K562 (cell line): ENCODE measurements at regions not wholly inside any gene's neighbourhood (a gene's known extent, or its start where the extent isn't known, plus 50 kb on each side); places are given as distances from the start of the nearest gene placed in this dataset.

Experiments used
- ATAC-seq: fragments of 200-7000 bp; cut with Tn5 transposase; 3 replicates; pipeline ENCODE4 v1.9.1; 2020; ENCODE audit warnings: moderate library complexity
- BruUV-seq: library from RNA; stranded (reverse); fragments of 400-500 nt; replicated peaks from 2 replicates; lab custom pipeline; 2021; lab: Mats Ljungman, UMichigan
- CTCF ChIA-PET: fragments of 300-600 bp; formaldehyde crosslinking; extraction: SDS; loops from one replicate; lab custom pipeline; 2021; ENCODE audit warnings: low intra/inter-chr PET ratio; lab: Yijun Ruan, JAX
- POLR2A ChIA-PET: fragments of 300-600, 350-650 bp; sonication (Branson Sonifier 250); formaldehyde crosslinking; extraction: SDS; loops from one replicate; lab custom pipeline; 2021; ENCODE audit warnings: antibody characterized with exemption, inconsistent platforms; lab: Yijun Ruan, JAX
- DNase-seq, 4 experiments: peaks; one replicate each; pipeline versions ENCODE4 v3.0.0 to v3.0.0-alpha.2; 2011 to 2018; ENCODE audit warnings: low spot score in 3 of 4, mixed read lengths in 3 of 4; ENCODE audit errors: extremely low read depth in 1 of 4
- FAIRE-seq: peaks from 2 replicates; lab custom pipeline; 2011; peaks lifted over from hg19 to GRCh38; lab: Jason Lieb, UNC
- H2AFZ ChIP-seq: 2 replicates; pipeline ENCODE4 v1.6.0; 2011; ENCODE audit warnings: low read depth, low read length, control low read depth, inconsistent platforms
- H3K27ac ChIP-seq: fragments of 200-600 bp; 3 replicates; pipeline ENCODE4 v1.8.0; 2011; ENCODE audit warnings: low read depth, mild to moderate bottlenecking, control low read depth, inconsistent platforms, low read length, moderate library complexity, mixed read lengths; ENCODE audit errors: extremely low read depth
- H3K27me3 ChIP-seq, 2 experiments: fragments of 300-600 bp in 1 of 2; 2 replicates in 1 of 2; 3 replicates in 1 of 2; pipeline versions ENCODE4 v1.6.0 to v1.8.0; 2011; ENCODE audit warnings: inconsistent platforms in 2 of 2, low read length in 2 of 2, mild to moderate bottlenecking in 1 of 2, mixed read lengths in 1 of 2, moderate library complexity in 1 of 2; ENCODE audit not compliant: control insufficient read depth in 2 of 2, insufficient read depth in 2 of 2
- H3K36me3 ChIP-seq: fragments of 300-600 bp; 3 replicates; pipeline ENCODE4 v1.8.0; 2011; ENCODE audit warnings: mild to moderate bottlenecking, low read length, inconsistent platforms; ENCODE audit not compliant: control insufficient read depth, insufficient read depth
- H3K4me1 ChIP-seq, 2 experiments: fragments of 200-600 bp in 1 of 2; replicated peaks in 1 of 2; 2 replicates in 1 of 2; 3 replicates in 1 of 2; pipeline versions ENCODE4 v1.5.1 to v1.8.0; 2011; ENCODE audit warnings: inconsistent platforms in 2 of 2, low read length in 2 of 2, mild to moderate bottlenecking in 1 of 2, mixed read lengths in 1 of 2, moderate library complexity in 1 of 2; ENCODE audit not compliant: control insufficient read depth in 2 of 2, insufficient read depth in 2 of 2
- H3K4me2 ChIP-seq: 2 replicates; pipeline ENCODE4 v1.6.1; 2011; ENCODE audit warnings: low read length, control low read depth, inconsistent platforms, mixed read lengths; ENCODE audit not compliant: insufficient read depth
- H3K4me3 ChIP-seq: fragments of 200-600 bp; sonication (generic), shearing (Covaris generic); 2 replicates; pipeline ENCODE4 v1.5.1; 2016; ENCODE audit warnings: control low read depth, inconsistent platforms
- H3K79me2 ChIP-seq: fragments of 200-600 bp; 3 replicates; pipeline ENCODE4 v1.8.0; 2011; ENCODE audit warnings: low read length, inconsistent platforms; ENCODE audit not compliant: control insufficient read depth, insufficient read depth
- H3K9ac ChIP-seq, 2 experiments: 2 replicates each; pipeline versions ENCODE4 v1.6.0 to v1.6.1; 2011; ENCODE audit warnings: low read depth in 2 of 2, low read length in 2 of 2, control low read depth in 1 of 2, inconsistent platforms in 1 of 2, mild to moderate bottlenecking in 1 of 2, mixed read lengths in 1 of 2; ENCODE audit not compliant: insufficient read depth in 1 of 2
- H3K9me1 ChIP-seq: one replicate; pipeline ENCODE4 v1.6.0; 2011; ENCODE audit warnings: inconsistent platforms, mild to moderate bottlenecking, low read length, moderate library complexity; ENCODE audit not compliant: control insufficient read depth, insufficient read depth
- H3K9me3 ChIP-seq: replicated peaks from 2 replicates; pipeline ENCODE4 v1.5.1; 2011; ENCODE audit warnings: low read depth, low read length, inconsistent platforms; ENCODE audit not compliant: control insufficient read depth, insufficient read depth
- H4K20me1 ChIP-seq: replicated peaks from 2 replicates; pipeline ENCODE4 v1.6.1; 2011; ENCODE audit warnings: low read length, inconsistent platforms, mixed read lengths; ENCODE audit not compliant: control insufficient read depth, insufficient read depth
- KDM4B ChIP-seq, 2 experiments: fragments of 450-650 bp in 1 of 2; sonication (generic) in 1 of 2; IDR thresholded peaks; 2 replicates each; pipeline ENCODE4 v1.6.1; 2016 to 2017; ENCODE audit warnings: borderline replicate concordance in 2 of 2, antibody characterized with exemption in 1 of 2, low read depth in 1 of 2, mild to moderate bottlenecking in 1 of 2
- NCOA2 ChIP-seq, 2 experiments: fragments of 450-650 bp; IDR thresholded peaks; 2 replicates each; pipeline ENCODE4 v1.6.1; 2018; ENCODE audit warnings: mild to moderate bottlenecking in 2 of 2, moderate library complexity in 1 of 2; ENCODE audit not compliant: partially characterized antibody in 2 of 2
- POLR3A ChIP-seq: IDR thresholded peaks from 2 replicates; pipeline ENCODE4 v1.6.1; 2011; ENCODE audit warnings: borderline replicate concordance, mild to moderate bottlenecking, moderate library complexity; ENCODE audit not compliant: insufficient read length, insufficient read depth; ENCODE audit errors: extremely low read depth
- WGBS: fragments of 100-300 bp; shearing (Covaris generic); methylation state at CpG from one replicate; pipeline ENCODE4 v1.1.6; 2016; ENCODE audit warnings: low coverage, mixed read lengths; ENCODE audit not compliant: insufficient coverage; ENCODE audit errors: missing lambda C conversion rate; 5-methylcytosine and 5-hydroxymethylcytosine counted together
- in situ Hi-C: fragments of 300-500 bp; cut with MboI; formaldehyde crosslinking; loops from 4 replicates; pipeline ENCODE4 v1.15.0; 2018; ENCODE audit warnings: inconsistent platforms, mixed read lengths
- intact Hi-C: fragments of 100-400 bp; cut with micrococcal nuclease; formaldehyde crosslinking; loops from 2 replicates; pipeline ENCODE4 v1.14.2; 2022
- TF ChIP-seq, protein P1 (sequence below): sonication (generic); formaldehyde crosslinking; IDR thresholded peaks from 2 replicates; pipeline ENCODE4 v1.8.1; 2023; ENCODE audit warnings: mild to moderate bottlenecking, missing genetic modification reagents, moderate library complexity
- TF ChIP-seq, protein P2 (sequence below): fragments of 200-800 bp; sonication (Bioruptor generic); IDR thresholded peaks from 2 replicates; pipeline ENCODE4 v1.6.1; 2017; ENCODE audit warnings: missing genetic modification characterization, missing compliant biosample characterization
- TF ChIP-seq, protein P3 (sequence below): sonication (generic); formaldehyde crosslinking; IDR thresholded peaks from 2 replicates; pipeline ENCODE4 v1.8.1; 2023; ENCODE audit warnings: missing genetic modification reagents, mild to moderate bottlenecking, borderline replicate concordance
- TF ChIP-seq, protein P4 (sequence below): fragments of 250-450 bp; sonication (Bioruptor Pico); IDR thresholded peaks from 2 replicates; pipeline ENCODE4 v1.6.1; 2021; ENCODE audit warnings: mild to moderate bottlenecking

DNA sequence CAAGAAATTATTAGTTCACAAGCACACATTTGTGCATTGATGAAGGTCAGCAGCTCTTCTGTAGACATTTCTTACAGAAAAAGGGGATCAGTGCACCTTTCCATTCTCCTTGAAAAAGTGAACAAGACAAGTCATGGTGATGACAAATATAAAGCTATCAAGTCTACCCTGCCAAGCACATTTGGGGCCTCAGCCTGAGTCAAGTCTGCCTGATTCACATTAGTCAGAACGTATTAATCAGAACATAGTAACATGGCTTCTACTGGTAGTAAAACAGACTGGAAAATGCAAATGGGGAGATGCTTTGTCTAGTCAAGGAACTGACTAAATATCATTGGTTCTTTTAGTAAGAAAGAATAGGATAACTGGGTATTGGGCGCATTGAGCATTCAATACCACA lies 2305.1 kb downstream of the PCDH7 start:
- no peaks in the 10 kb centered on the region for H3K9me1 ChIP-seq
- no peaks in the 10 kb centered on the region for H3K9me3 ChIP-seq
- TF ChIP-seq POLR3A = no peak
- TF ChIP-seq, protein P1, sequence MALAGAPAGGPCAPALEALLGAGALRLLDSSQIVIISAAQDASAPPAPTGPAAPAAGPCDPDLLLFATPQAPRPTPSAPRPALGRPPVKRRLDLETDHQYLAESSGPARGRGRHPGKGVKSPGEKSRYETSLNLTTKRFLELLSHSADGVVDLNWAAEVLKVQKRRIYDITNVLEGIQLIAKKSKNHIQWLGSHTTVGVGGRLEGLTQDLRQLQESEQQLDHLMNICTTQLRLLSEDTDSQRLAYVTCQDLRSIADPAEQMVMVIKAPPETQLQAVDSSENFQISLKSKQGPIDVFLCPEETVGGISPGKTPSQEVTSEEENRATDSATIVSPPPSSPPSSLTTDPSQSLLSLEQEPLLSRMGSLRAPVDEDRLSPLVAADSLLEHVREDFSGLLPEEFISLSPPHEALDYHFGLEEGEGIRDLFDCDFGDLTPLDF (CRISPR knock-in tag) = no peak
- TF ChIP-seq, protein P2, sequence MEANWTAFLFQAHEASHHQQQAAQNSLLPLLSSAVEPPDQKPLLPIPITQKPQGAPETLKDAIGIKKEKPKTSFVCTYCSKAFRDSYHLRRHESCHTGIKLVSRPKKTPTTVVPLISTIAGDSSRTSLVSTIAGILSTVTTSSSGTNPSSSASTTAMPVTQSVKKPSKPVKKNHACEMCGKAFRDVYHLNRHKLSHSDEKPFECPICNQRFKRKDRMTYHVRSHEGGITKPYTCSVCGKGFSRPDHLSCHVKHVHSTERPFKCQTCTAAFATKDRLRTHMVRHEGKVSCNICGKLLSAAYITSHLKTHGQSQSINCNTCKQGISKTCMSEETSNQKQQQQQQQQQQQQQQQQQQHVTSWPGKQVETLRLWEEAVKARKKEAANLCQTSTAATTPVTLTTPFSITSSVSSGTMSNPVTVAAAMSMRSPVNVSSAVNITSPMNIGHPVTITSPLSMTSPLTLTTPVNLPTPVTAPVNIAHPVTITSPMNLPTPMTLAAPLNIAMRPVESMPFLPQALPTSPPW = no peak
- no peak for TF ChIP-seq NCOA2 (IDR thresholded peaks at IDR 0.05; ENCODE audit: partially characterized antibody in 2 of 2)
- TF ChIP-seq, protein P3, sequence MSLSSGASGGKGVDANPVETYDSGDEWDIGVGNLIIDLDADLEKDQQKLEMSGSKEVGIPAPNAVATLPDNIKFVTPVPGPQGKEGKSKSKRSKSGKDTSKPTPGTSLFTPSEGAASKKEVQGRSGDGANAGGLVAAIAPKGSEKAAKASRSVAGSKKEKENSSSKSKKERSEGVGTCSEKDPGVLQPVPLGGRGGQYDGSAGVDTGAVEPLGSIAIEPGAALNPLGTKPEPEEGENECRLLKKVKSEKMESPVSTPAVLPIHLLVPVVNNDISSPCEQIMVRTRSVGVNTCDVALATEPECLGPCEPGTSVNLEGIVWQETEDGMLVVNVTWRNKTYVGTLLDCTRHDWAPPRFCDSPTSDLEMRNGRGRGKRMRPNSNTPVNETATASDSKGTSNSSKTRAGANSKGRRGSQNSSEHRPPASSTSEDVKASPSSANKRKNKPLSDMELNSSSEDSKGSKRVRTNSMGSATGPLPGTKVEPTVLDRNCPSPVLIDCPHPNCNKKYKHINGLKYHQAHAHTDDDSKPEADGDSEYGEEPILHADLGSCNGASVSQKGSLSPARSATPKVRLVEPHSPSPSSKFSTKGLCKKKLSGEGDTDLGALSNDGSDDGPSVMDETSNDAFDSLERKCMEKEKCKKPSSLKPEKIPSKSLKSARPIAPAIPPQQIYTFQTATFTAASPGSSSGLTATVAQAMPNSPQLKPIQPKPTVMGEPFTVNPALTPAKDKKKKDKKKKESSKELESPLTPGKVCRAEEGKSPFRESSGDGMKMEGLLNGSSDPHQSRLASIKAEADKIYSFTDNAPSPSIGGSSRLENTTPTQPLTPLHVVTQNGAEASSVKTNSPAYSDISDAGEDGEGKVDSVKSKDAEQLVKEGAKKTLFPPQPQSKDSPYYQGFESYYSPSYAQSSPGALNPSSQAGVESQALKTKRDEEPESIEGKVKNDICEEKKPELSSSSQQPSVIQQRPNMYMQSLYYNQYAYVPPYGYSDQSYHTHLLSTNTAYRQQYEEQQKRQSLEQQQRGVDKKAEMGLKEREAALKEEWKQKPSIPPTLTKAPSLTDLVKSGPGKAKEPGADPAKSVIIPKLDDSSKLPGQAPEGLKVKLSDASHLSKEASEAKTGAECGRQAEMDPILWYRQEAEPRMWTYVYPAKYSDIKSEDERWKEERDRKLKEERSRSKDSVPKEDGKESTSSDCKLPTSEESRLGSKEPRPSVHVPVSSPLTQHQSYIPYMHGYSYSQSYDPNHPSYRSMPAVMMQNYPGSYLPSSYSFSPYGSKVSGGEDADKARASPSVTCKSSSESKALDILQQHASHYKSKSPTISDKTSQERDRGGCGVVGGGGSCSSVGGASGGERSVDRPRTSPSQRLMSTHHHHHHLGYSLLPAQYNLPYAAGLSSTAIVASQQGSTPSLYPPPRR (CRISPR knock-in tag) = no peak
- TF ChIP-seq, protein P4, sequence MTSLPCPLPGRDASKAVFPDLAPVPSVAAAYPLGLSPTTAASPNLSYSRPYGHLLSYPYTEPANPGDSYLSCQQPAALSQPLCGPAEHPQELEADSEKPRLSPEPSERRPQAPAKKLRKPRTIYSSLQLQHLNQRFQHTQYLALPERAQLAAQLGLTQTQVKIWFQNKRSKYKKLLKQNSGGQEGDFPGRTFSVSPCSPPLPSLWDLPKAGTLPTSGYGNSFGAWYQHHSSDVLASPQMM (CRISPR knock-in tag) = no peak
- TF ChIP-seq KDM4B (IDR thresholded peaks at IDR 0.05; ENCODE audit: borderline replicate concordance in 2 of 2, low read depth in 1 of 2) = no peak
- TF ChIP-seq, all 486 proteins: peak for 0
- no TSS peak for BruUV-seq
- H3K9ac ChIP-seq = no peak overlapping the region
- no peaks in the 10 kb centered on the region for H3K27me3 ChIP-seq
- no peaks in the 10 kb centered on the region for H3K4me1 ChIP-seq
- H3K36me3 ChIP-seq = no peaks in the 10 kb centered on the region
- ChIA-PET POLR2A (no interaction called here), CTCF (no interaction called here)
- intact Hi-C loops (no loop called here), in situ Hi-C loops (no loop called here)
- WGBS = 10% methylated on average over 2 of the region's 2 CpGs
- no peak overlapping the region for H3K4me2 ChIP-seq
- DNase-seq = no peak
- H2AFZ ChIP-seq = no peak overlapping the region
- no peaks in the 10 kb centered on the region for H3K79me2 ChIP-seq
- H3K4me3 ChIP-seq = no peak overlapping the region
- no peaks in the 10 kb centered on the region for H4K20me1 ChIP-seq
- no peak for FAIRE-seq
- H3K27ac ChIP-seq = no peak overlapping the region
- no peak for ATAC-seq
